ENCODE measurements at regions not wholly inside any gene's neighbourhood (a gene's known extent, or its start where the extent isn't known, plus 50 kb on each side); places are given as distances from the start of the nearest gene placed in this dataset.

GRCh38 chr14:85002846-85003245, 527.1 kb upstream of the FLRT2 start:
- TF ChIP-seq SP1 (IDR thresholded peaks at IDR 0.05) (no peak), CTBP1 (IDR thresholded peaks at IDR 0.05; ENCODE audit: borderline replicate concordance) (no peak), TARDBP (IDR thresholded peaks at IDR 0.05) (no peak), SUZ12 (IDR thresholded peaks at IDR 0.05) (no peak)
